Stimulated activated effector memory CD8-positive, alpha-beta T cell treated with anti-CD3 and anti-CD28 coated beads, Interleukin-12 subunit alpha, Interleukin-12 subunit beta, amount 100 ng/mL, for 72 hours (primary cell): ENCODE measurements at regions not wholly inside any gene's neighbourhood (a gene's known extent, or its start where the extent isn't known, plus 50 kb on each side); places are given as distances from the start of the nearest gene placed in this dataset.

Experiments
- ATAC-seq: fragments of 150-1000 bp; cut with Tn5 transposase; 2 replicates; pipeline ENCODE4 v1.10.0; 2021
- DNase-seq, 2 donors: peaks; one replicate each; pipeline ENCODE4 v3.0.0; 2021 to 2022; ENCODE audit warnings: low spot score in 2 of 2
- H3K27ac Mint-ChIP-seq: one replicate; pipeline ENCODE4 v1.8.0; 2022; ENCODE audit warnings: mild to moderate bottlenecking, mixed read lengths
- H3K36me3 Mint-ChIP-seq: one replicate; pipeline ENCODE4 v1.8.0; 2022; ENCODE audit warnings: mild to moderate bottlenecking, mixed read lengths
- H3K4me1 Mint-ChIP-seq: one replicate; pipeline ENCODE4 v1.8.0; 2022; ENCODE audit warnings: mixed read lengths
- H3K4me3 Mint-ChIP-seq: one replicate; pipeline ENCODE4 v1.8.0; 2022; ENCODE audit warnings: mild to moderate bottlenecking, mixed read lengths
- H3K9me3 Mint-ChIP-seq: one replicate; pipeline ENCODE4 v1.8.0; 2022; ENCODE audit warnings: mixed read lengths

- ATAC-seq: peak; percentile 96
These were observed 555.8 kb downstream of the PLA2G4A start for GRCh38 chr1:187384504-187384903.

GRCh38 chr1:187390215-187390818, 561.6 kb downstream of the PLA2G4A start:
- DNase-seq: no peak

More at GRCh38 chr1:187384504-187384903, 555.8 kb downstream of the PLA2G4A start:
- no peaks in the 10 kb centered on the region for H3K36me3 Mint-ChIP-seq
- peaks cover 9% of the 10 kb centered on the region for H3K9me3 Mint-ChIP-seq
- H3K4me1 Mint-ChIP-seq: no peaks in the 10 kb centered on the region
- H3K27ac Mint-ChIP-seq: no peak overlapping the region
- H3K4me3 Mint-ChIP-seq: no peak overlapping the region
- DNase-seq: no peak

DNA sequence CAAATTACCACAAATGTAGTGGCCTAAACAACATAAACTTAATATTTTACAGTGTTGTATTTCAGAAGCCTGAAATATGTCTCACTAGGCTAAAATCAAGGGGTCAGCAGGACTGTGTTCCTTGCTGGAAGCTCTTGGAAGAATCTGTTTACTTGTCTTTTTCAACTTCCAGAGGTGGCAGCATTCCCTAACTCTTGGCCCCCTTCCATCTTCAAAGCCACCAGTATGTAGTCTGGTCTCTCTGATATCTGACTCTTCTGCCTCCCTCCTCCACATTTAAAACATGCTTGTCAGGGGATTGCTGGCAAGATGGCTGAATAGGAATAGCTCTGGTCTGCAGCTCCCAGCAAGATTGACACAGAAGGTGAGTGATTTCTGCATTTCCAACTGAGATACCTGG, 567.5 kb downstream of the PLA2G4A start:
- no peak overlapping the region for H3K4me3 Mint-ChIP-seq
- peaks cover 16% of the 10 kb centered on the region for H3K9me3 Mint-ChIP-seq
- H3K27ac Mint-ChIP-seq: no peak overlapping the region
- DNase-seq (no peak), ATAC-seq (no peak)
- no peaks in the 10 kb centered on the region for H3K4me1 Mint-ChIP-seq
- no peaks in the 10 kb centered on the region for H3K36me3 Mint-ChIP-seq

More at GRCh38 chr1:187390215-187390818, 561.6 kb downstream of the PLA2G4A start:
- ATAC-seq: no peak
- Mint-ChIP-seq H3K4me3 (no peak overlapping the region), H3K36me3 (no peaks in the 10 kb centered on the region), H3K9me3 (peaks cover 9% of the 10 kb centered on the region), H3K27ac (no peak overlapping the region), H3K4me1 (no peaks in the 10 kb centered on the region)

GRCh38 chr1:187396929-187397796, 568.4 kb downstream of the PLA2G4A start:
- ATAC-seq: no peak
- no peak overlapping the region for H3K4me3 Mint-ChIP-seq
- peaks cover 14% of the 10 kb centered on the region for H3K9me3 Mint-ChIP-seq
- H3K4me1 Mint-ChIP-seq: no peaks in the 10 kb centered on the region
- H3K36me3 Mint-ChIP-seq: no peaks in the 10 kb centered on the region
- no peak for DNase-seq
- H3K27ac Mint-ChIP-seq: no peak overlapping the region

- no peak for ATAC-seq
- no peak overlapping the region for H3K27ac Mint-ChIP-seq
- H3K4me1 Mint-ChIP-seq: no peaks in the 10 kb centered on the region
- H3K9me3 Mint-ChIP-seq: peaks cover 17% of the 10 kb centered on the region
- H3K4me3 Mint-ChIP-seq: no peak overlapping the region
- H3K36me3 Mint-ChIP-seq: no peaks in the 10 kb centered on the region
- no peak for DNase-seq
These were observed 579.7 kb downstream of the PLA2G4A start for GRCh38 chr1:187408212-187409004.

GRCh38 chr1:187409341-187409740, 580.6 kb downstream of the PLA2G4A start:
- Mint-ChIP-seq H3K4me3 (no peak overlapping the region), H3K36me3 (no peaks in the 10 kb centered on the region), H3K4me1 (no peaks in the 10 kb centered on the region), H3K9me3 (peaks cover 19% of the 10 kb centered on the region), H3K27ac (no peak overlapping the region)
- ATAC-seq: no peak
- DNase-seq: no peak

DNA sequence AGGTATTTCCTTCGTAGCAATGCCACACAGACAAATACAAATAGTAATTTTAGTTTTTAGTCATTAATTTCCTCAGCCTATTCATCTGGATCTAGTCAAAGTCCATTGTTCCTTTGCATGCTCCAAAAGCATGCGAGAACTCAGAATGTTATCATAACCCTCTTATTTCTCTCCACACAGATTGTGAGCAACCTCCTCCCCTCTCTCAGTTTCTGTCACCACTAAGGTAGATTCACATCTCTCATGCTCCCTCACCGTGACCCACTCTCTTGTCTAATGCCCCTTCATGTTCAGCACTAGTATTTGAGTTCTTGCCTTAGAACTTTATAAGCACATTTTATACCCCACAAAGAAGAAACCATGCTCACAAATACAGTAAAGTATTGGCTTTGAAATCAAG, 582.4 kb downstream of the PLA2G4A start:
- DNase-seq (no peak), ATAC-seq (no peak)
- no peak overlapping the region for H3K4me3 Mint-ChIP-seq
- H3K9me3 Mint-ChIP-seq: peaks cover 22% of the 10 kb centered on the region
- H3K27ac Mint-ChIP-seq: no peak overlapping the region
- no peaks in the 10 kb centered on the region for H3K4me1 Mint-ChIP-seq
- no peaks in the 10 kb centered on the region for H3K36me3 Mint-ChIP-seq

DNA sequence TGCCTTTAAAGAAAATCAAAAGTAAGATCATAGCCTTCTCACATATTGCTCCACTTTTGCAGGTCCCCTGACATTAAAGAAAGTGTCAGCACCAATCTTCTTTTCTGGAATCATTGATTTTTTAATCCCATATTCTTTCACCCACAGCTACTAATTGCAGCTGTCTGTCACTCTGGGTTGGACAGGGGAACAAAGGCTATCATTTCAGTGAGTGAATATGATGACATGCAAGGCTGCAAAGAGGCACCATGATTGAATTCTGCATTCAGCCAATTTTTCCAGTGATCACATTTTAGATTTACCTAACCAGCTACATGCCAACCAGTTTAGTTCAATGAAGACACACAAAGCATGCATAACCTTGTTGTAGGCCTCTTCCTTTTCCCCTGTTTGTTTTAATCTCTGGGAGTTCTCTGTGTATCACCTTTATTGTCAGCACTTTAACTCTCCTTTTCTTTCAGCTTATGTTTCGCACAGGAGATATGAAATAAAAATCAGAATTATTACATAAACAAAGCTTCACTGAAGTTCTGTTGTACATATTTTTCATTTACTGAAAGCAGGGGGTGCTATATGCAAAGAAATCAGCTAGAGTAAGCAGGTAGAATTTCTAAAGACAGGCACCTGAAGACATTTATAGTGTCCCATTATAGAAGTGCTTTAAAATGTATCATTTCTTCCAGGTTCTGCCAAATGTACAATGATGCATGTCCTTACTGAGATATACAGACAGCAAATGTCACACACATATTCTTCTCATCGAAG, 584.8 kb downstream of the PLA2G4A start:
- no peak for DNase-seq
- no peak overlapping the region for H3K27ac Mint-ChIP-seq

DNA sequence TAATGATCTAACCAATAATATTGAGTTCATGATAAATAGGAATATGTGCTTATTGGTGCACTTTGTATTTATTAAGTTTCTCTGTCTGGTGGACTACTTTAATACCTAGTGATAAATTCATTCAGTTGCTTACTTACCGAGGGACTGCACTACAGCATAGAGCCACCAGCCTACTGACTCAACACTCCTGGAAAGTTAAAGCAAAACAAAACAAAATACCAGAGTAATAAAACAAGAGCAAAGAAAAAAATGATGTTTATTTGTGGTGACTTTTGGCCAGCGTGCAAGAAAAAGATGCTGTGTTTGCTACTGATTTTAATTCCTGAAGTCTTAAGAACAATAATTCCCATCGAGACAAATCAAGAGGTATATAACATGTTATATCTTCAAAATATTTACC, 586.3 kb downstream of the PLA2G4A start:
- Mint-ChIP-seq H3K36me3 (no peaks in the 10 kb centered on the region), H3K4me1 (no peaks in the 10 kb centered on the region), H3K4me3 (no peak overlapping the region), H3K9me3 (peaks cover 17% of the 10 kb centered on the region), H3K27ac (no peak overlapping the region)
- no peak for DNase-seq
- no peak for ATAC-seq

More for the DNA sequence above, 584.8 kb downstream of the PLA2G4A start:
- ATAC-seq: no peak
- H3K4me1 Mint-ChIP-seq: no peaks in the 10 kb centered on the region
- no peak overlapping the region for H3K4me3 Mint-ChIP-seq
- peaks cover 20% of the 10 kb centered on the region for H3K9me3 Mint-ChIP-seq
- H3K36me3 Mint-ChIP-seq: no peaks in the 10 kb centered on the region

GRCh38 chr1:187417520-187417919, 588.8 kb downstream of the PLA2G4A start:
- no peaks in the 10 kb centered on the region for H3K4me1 Mint-ChIP-seq
- DNase-seq (no peak), ATAC-seq (no peak)
- no peaks in the 10 kb centered on the region for H3K36me3 Mint-ChIP-seq
- no peak overlapping the region for H3K4me3 Mint-ChIP-seq
- H3K27ac Mint-ChIP-seq: no peak overlapping the region
- H3K9me3 Mint-ChIP-seq: peaks cover 9% of the 10 kb centered on the region

GRCh38 chr1:187433598-187433997, 604.8 kb downstream of the PLA2G4A start:
- H3K4me1 Mint-ChIP-seq: no peaks in the 10 kb centered on the region
- no peak for ATAC-seq
- no peaks in the 10 kb centered on the region for H3K36me3 Mint-ChIP-seq
- no peak overlapping the region for H3K4me3 Mint-ChIP-seq
- H3K27ac Mint-ChIP-seq: no peak overlapping the region
- peaks cover 6% of the 10 kb centered on the region for H3K9me3 Mint-ChIP-seq
- DNase-seq: no peak

- ATAC-seq (no peak), DNase-seq (no peak)
- Mint-ChIP-seq H3K27ac (no peak overlapping the region), H3K36me3 (no peaks in the 10 kb centered on the region), H3K4me3 (no peak overlapping the region), H3K4me1 (no peaks in the 10 kb centered on the region), H3K9me3 (peaks cover 11% of the 10 kb centered on the region)
These were observed 613.9 kb downstream of the PLA2G4A start for GRCh38 chr1:187442603-187443002.

DNA sequence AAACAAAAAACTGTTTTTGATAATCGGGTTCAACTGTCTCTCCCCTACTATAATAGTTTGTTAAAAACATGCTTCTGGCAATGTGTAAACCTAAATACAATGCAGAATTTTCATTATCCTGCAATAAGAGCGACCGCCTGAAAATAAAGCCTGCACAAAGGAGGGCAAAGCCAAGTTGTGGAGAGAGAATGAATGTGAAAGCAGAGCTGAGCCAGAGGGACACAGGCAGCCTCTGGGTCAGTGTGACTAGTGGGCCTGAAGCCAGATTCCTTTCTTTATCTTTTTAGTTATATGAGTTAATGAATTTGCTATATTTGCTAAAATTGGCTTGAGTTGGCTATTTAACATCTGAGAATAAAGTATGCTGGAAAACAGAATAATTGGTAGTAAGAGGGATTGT, 615.2 kb downstream of the PLA2G4A start:
- Mint-ChIP-seq H3K36me3 (no peaks in the 10 kb centered on the region), H3K9me3 (peaks cover 11% of the 10 kb centered on the region), H3K27ac (no peak overlapping the region), H3K4me3 (no peak overlapping the region), H3K4me1 (no peaks in the 10 kb centered on the region)
- no peak for ATAC-seq
- DNase-seq: no peak

GRCh38 chr1:187445066-187445465, 616.3 kb downstream of the PLA2G4A start:
- no peak for ATAC-seq

GRCh38 chr1:187451238-187451637, 622.5 kb downstream of the PLA2G4A start:
- H3K4me1 Mint-ChIP-seq: no peaks in the 10 kb centered on the region
- H3K4me3 Mint-ChIP-seq: no peak overlapping the region
- no peak for ATAC-seq

More at GRCh38 chr1:187445066-187445465, 616.3 kb downstream of the PLA2G4A start:
- peaks cover 11% of the 10 kb centered on the region for H3K9me3 Mint-ChIP-seq
- H3K4me3 Mint-ChIP-seq: no peak overlapping the region
- no peak overlapping the region for H3K27ac Mint-ChIP-seq
- no peaks in the 10 kb centered on the region for H3K4me1 Mint-ChIP-seq
- no peak for DNase-seq
- no peaks in the 10 kb centered on the region for H3K36me3 Mint-ChIP-seq

More at GRCh38 chr1:187451238-187451637, 622.5 kb downstream of the PLA2G4A start:
- no peak overlapping the region for H3K27ac Mint-ChIP-seq
- H3K9me3 Mint-ChIP-seq: peaks cover 3% of the 10 kb centered on the region
- no peak for DNase-seq
- no peaks in the 10 kb centered on the region for H3K36me3 Mint-ChIP-seq
